ENCODE measurements at regions not wholly inside any gene's neighbourhood (a gene's known extent, or its start where the extent isn't known, plus 50 kb on each side); places are given as distances from the start of the nearest gene placed in this dataset.

DNA sequence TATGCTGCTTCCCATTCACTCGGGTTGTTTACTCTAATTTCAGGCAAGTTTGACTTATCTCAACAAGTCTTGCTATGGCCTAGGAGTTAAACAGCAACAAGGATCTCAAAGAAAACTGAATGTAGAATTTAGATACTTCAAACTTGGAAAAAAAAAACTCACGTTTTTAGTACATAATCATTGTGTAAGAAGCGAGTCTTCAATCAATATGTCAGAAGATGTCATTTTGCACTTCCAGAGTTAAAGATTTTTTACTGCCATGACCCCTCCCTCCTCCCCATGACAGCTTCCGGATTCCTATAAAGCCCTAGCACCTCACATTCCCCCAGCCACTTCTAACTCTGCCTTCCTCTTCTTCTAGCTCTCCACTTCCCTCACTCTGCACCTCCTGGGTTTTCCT, 133.4 kb downstream of the SS18 start:
- DNase-seq (ENCODE audit: low read depth, low spot score) (no peak), ATAC-seq (no peak)
- no peak overlapping the region for H3K27ac ChIP-seq (ENCODE audit: low read depth, low read length)
- H3K79me2 ChIP-seq (ENCODE audit: insufficient read depth, low read length): no peaks in the 10 kb centered on the region
- H3K9me3 ChIP-seq (ENCODE audit: control insufficient read depth in 1 of 2, insufficient read depth in 1 of 2, low read depth in 1 of 2, low read length in 2 of 2): no peaks in the 10 kb centered on the region
- no peak overlapping the region for H3K9ac ChIP-seq (ENCODE audit: low read length)
- H3K9me2 ChIP-seq (ENCODE audit: insufficient read depth): no peaks in the 10 kb centered on the region
- no peak overlapping the region for H3K4me2 ChIP-seq (ENCODE audit: low read length)
- TF ChIP-seq ZFX (IDR thresholded peaks at IDR 0.05) (no peak), EGR1 (IDR thresholded peaks at IDR 0.05; ENCODE audit: low read depth) (no peak), CEBPB (IDR thresholded peaks at IDR 0.05; ENCODE audit: low read depth) (no peak), TCF7L2 (IDR thresholded peaks at IDR 0.05; ENCODE audit: borderline replicate concordance, extremely low read depth, insufficient read depth, insufficient read length) (no peak), RAD21 (IDR thresholded peaks at IDR 0.05; ENCODE audit: low read depth) (no peak), SP1 (IDR thresholded peaks at IDR 0.05; ENCODE audit: low read depth) (no peak), ELF1 (IDR thresholded peaks at IDR 0.05; ENCODE audit: borderline replicate concordance, low read depth) (no peak)
- TF ChIP-seq, protein P1, sequence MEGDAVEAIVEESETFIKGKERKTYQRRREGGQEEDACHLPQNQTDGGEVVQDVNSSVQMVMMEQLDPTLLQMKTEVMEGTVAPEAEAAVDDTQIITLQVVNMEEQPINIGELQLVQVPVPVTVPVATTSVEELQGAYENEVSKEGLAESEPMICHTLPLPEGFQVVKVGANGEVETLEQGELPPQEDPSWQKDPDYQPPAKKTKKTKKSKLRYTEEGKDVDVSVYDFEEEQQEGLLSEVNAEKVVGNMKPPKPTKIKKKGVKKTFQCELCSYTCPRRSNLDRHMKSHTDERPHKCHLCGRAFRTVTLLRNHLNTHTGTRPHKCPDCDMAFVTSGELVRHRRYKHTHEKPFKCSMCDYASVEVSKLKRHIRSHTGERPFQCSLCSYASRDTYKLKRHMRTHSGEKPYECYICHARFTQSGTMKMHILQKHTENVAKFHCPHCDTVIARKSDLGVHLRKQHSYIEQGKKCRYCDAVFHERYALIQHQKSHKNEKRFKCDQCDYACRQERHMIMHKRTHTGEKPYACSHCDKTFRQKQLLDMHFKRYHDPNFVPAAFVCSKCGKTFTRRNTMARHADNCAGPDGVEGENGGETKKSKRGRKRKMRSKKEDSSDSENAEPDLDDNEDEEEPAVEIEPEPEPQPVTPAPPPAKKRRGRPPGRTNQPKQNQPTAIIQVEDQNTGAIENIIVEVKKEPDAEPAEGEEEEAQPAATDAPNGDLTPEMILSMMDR (IDR thresholded peaks at IDR 0.05 in 2 of 3, conservative IDR thresholded peaks at IDR 0.05 in 1 of 3; ENCODE audit: borderline replicate concordance in 1 of 3, insufficient read depth in 1 of 3, low read depth in 2 of 3, low read length in 2 of 3): no peak
- no peaks in the 10 kb centered on the region; the same call in 1 of the 2 replicates for H3K27me3 ChIP-seq (ENCODE audit: insufficient read depth, low read length)
- CTCF ChIA-PET: interaction anchor here (0.7 kb wide), 1 partner anchor 434 kb away, joined by 3 read pairs; no protein-coding TSS in a partner anchor
- H4K20me1 ChIP-seq (ENCODE audit: insufficient read depth): no peaks in the 10 kb centered on the region
- no peaks in the 10 kb centered on the region for H3K36me3 ChIP-seq (ENCODE audit: control insufficient read depth in 1 of 2, insufficient read depth in 2 of 2, low read length in 2 of 2)
- no TSS peak for BruUV-seq (replicated peaks)
- intact Hi-C loops (cut with micrococcal nuclease): no loop called here
- no peaks in the 10 kb centered on the region for H3K4me1 ChIP-seq (ENCODE audit: control insufficient read depth in 1 of 2, insufficient read depth in 2 of 2, low read length in 2 of 2)
- no peak overlapping the region for H3K4me3 ChIP-seq (replicated peaks in 1 of 2; ENCODE audit: low read depth in 1 of 2, low read length in 2 of 2)
- POLR2A ChIA-PET: no interaction called here
- RAD21 ChIA-PET (ENCODE audit: low non-redundant PET in 1 of 2, low total read pairs in 2 of 2, uncharacterized antibody in 2 of 2, unreplicated experiment in 2 of 2): no interaction called here
- H2AFZ ChIP-seq (ENCODE audit: low read depth, low read length, poor library complexity, severe bottlenecking): no peak overlapping the region

DNA sequence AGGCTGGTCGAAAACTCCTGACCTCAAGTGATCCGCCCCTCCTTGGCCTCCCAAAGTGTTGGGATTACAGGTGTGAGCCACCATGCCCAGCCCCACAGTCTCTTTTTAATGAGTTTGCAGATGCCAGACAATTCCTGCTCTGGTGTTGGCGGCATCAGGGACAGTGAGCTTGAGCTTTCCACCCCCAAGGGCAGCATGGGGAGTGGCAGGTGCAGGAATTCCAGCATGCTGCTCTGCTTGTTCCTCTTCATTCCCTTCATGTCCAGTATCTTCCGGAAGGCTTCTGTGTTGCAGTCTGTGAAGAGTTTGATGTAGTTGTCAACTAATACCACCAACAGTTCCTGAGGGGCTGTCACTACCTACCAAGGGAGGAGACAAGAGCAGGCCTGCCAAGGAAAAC, 137.3 kb downstream of the SS18 start:
- Histone ChIP-seq H3K4me2 (ENCODE audit: low read length) (no peak overlapping the region), H3K4me3 (replicated peaks in 1 of 2; ENCODE audit: low read depth in 1 of 2, low read length in 2 of 2) (no peak overlapping the region), H3K4me1 (ENCODE audit: control insufficient read depth in 1 of 2, insufficient read depth in 2 of 2, low read length in 2 of 2) (no peaks in the 10 kb centered on the region), H3K27me3 (ENCODE audit: insufficient read depth, low read length) (no peaks in the 10 kb centered on the region), H3K9me2 (ENCODE audit: insufficient read depth) (no peaks in the 10 kb centered on the region), H3K27ac (ENCODE audit: low read depth, low read length) (no peak overlapping the region), H3K9ac (ENCODE audit: low read length) (no peak overlapping the region), H3K36me3 (ENCODE audit: control insufficient read depth in 1 of 2, insufficient read depth in 2 of 2, low read length in 2 of 2) (no peaks in the 10 kb centered on the region), H3K9me3 (ENCODE audit: control insufficient read depth in 1 of 2, insufficient read depth in 1 of 2, low read depth in 1 of 2, low read length in 2 of 2) (no peaks in the 10 kb centered on the region), H3K79me2 (ENCODE audit: insufficient read depth, low read length) (no peaks in the 10 kb centered on the region), H2AFZ (ENCODE audit: low read depth, low read length, poor library complexity, severe bottlenecking) (no peak overlapping the region), H4K20me1 (ENCODE audit: insufficient read depth) (no peaks in the 10 kb centered on the region)
- no TSS peak for BruUV-seq (replicated peaks)
- ChIA-PET RAD21 (ENCODE audit: low non-redundant PET in 1 of 2, low total read pairs in 2 of 2, uncharacterized antibody in 2 of 2, unreplicated experiment in 2 of 2) (no interaction called here), POLR2A (no interaction called here), CTCF (no interaction called here)
- intact Hi-C loops (cut with micrococcal nuclease): no loop called here
- ATAC-seq (no peak), DNase-seq (ENCODE audit: low read depth, low spot score) (no peak)
- TF ChIP-seq EZH2phosphoT487 (IDR thresholded peaks at IDR 0.05; ENCODE audit: borderline replicate concordance) (no peak), POLR2AphosphoS5 (IDR thresholded peaks at IDR 0.05; ENCODE audit: low read depth, low read length) (no peak), JUND (IDR thresholded peaks at IDR 0.05) (no peak), POLR2A (IDR thresholded peaks at IDR 0.05; ENCODE audit: borderline replicate concordance, extremely low read depth, insufficient read depth, insufficient read length) (no peak), FOSL1 (IDR thresholded peaks at IDR 0.05; ENCODE audit: low read depth) (no peak), ZFX (IDR thresholded peaks at IDR 0.05) (no peak), CEBPB (IDR thresholded peaks at IDR 0.05; ENCODE audit: low read depth) (no peak), YY1 (IDR thresholded peaks at IDR 0.05; ENCODE audit: extremely low read depth, insufficient replicate concordance, low read depth, low read length) (no peak), ELF1 (IDR thresholded peaks at IDR 0.05; ENCODE audit: borderline replicate concordance, low read depth) (no peak), EZH2 (IDR thresholded peaks at IDR 0.05) (no peak), ZNF274 (IDR thresholded peaks at IDR 0.05; ENCODE audit: low read depth, low read length) (no peak), SP1 (IDR thresholded peaks at IDR 0.05; ENCODE audit: low read depth) (no peak)
- TF ChIP-seq, protein P2, sequence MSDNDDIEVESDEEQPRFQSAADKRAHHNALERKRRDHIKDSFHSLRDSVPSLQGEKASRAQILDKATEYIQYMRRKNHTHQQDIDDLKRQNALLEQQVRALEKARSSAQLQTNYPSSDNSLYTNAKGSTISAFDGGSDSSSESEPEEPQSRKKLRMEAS (IDR thresholded peaks at IDR 0.05): no peak
- TF ChIP-seq, protein P3, sequence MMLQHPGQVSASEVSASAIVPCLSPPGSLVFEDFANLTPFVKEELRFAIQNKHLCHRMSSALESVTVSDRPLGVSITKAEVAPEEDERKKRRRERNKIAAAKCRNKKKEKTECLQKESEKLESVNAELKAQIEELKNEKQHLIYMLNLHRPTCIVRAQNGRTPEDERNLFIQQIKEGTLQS (IDR thresholded peaks at IDR 0.05): no peak
- TF ChIP-seq, protein P1 (IDR thresholded peaks at IDR 0.05 in 2 of 3, conservative IDR thresholded peaks at IDR 0.05 in 1 of 3; ENCODE audit: borderline replicate concordance in 1 of 3, insufficient read depth in 1 of 3, low read depth in 2 of 3, low read length in 2 of 3): no peak

Measured in HCT116 (cell line).